GM21717 (cell line): ENCODE measurements at regions not wholly inside any gene's neighbourhood (a gene's known extent, or its start where the extent isn't known, plus 50 kb on each side); places are given as distances from the start of the nearest gene placed in this dataset.

Experiments
- ATAC-seq: cut with Tn5 transposase; IDR thresholded peaks from one replicate; pipeline ENCODE4 v1.9.1; 2021; ENCODE audit warnings: mild to moderate bottlenecking, moderate library complexity; ENCODE audit not compliant: unreplicated experiment

- no peak for ATAC-seq
These were observed 497.4 kb upstream of the RASGRP1 start for GRCh38 chr15:39061952-39062464.

GRCh38 chr15:39066677-39067076, 502.1 kb upstream of the RASGRP1 start:
- no peak for ATAC-seq

- no peak for ATAC-seq
These were observed 506.4 kb upstream of the THBS1 start for GRCh38 chr15:39074341-39074985.

- no peak for ATAC-seq
These were observed 505.6 kb upstream of the THBS1 start for GRCh38 chr15:39075311-39075710.

GRCh38 chr15:39075756-39076341, 505.0 kb upstream of the THBS1 start:
- ATAC-seq = no peak

- no peak for ATAC-seq
These were observed 502.9 kb upstream of the THBS1 start for GRCh38 chr15:39078026-39078425.

GRCh38 chr15:39079296-39079847, 501.5 kb upstream of the THBS1 start:
- ATAC-seq = no peak

- no peak for ATAC-seq
These were observed 497.7 kb upstream of the THBS1 start for GRCh38 chr15:39083213-39083612.

GRCh38 chr15:39084674-39085530, 496.0 kb upstream of the THBS1 start:
- no peak for ATAC-seq

- no peak for ATAC-seq
These were observed 494.2 kb upstream of the THBS1 start for GRCh38 chr15:39086641-39087040.

GRCh38 chr15:39088156-39088555, 492.7 kb upstream of the THBS1 start:
- ATAC-seq = no peak

- no peak for ATAC-seq
These were observed 488.5 kb upstream of the THBS1 start for GRCh38 chr15:39092354-39092753.

GRCh38 chr15:39092761-39093160, 488.1 kb upstream of the THBS1 start:
- no peak for ATAC-seq

GRCh38 chr15:39094116-39094515, 486.8 kb upstream of the THBS1 start:
- no peak for ATAC-seq

- no peak for ATAC-seq
These were observed 485.5 kb upstream of the THBS1 start for GRCh38 chr15:39095218-39095879.

GRCh38 chr15:39096608-39097205, 484.2 kb upstream of the THBS1 start:
- ATAC-seq = no peak

- ATAC-seq = no peak
These were observed 481.4 kb upstream of the THBS1 start for GRCh38 chr15:39099524-39099923.

- no peak for ATAC-seq
These were observed 480.7 kb upstream of the THBS1 start for GRCh38 chr15:39100106-39100660.

GRCh38 chr15:39102431-39102830, 478.4 kb upstream of the THBS1 start:
- ATAC-seq = no peak

- no peak for ATAC-seq
These were observed 473.9 kb upstream of the THBS1 start for GRCh38 chr15:39106950-39107349.
